HG03520 (cell line): ENCODE measurements at regions not wholly inside any gene's neighbourhood (a gene's known extent, or its start where the extent isn't known, plus 50 kb on each side); places are given as distances from the start of the nearest gene placed in this dataset.
"Not testable (repeated sequence)": the region's sequence is repeated elsewhere in the genome, so short reads cannot be mapped to it uniquely, and the experiment has no call there.

Source experiments
- ATAC-seq: cut with Tn5 transposase; IDR thresholded peaks from one replicate; pipeline ENCODE4 v1.9.1; 2021; ENCODE audit warnings: mild to moderate bottlenecking, moderate library complexity; ENCODE audit not compliant: unreplicated experiment

- ATAC-seq = no peak
These were observed 599.4 kb downstream of the RNF144A start for GRCh38 chr2:7516484-7517063.

- no peak for ATAC-seq
These were observed 599.9 kb downstream of the RNF144A start for GRCh38 chr2:7517088-7517487.

- ATAC-seq = no peak
These were observed 600.6 kb downstream of the RNF144A start for GRCh38 chr2:7517851-7518250.

GRCh38 chr2:7523481-7524120, 606.4 kb downstream of the RNF144A start:
- ATAC-seq = no peak

- no peak for ATAC-seq
These were observed 607.0 kb downstream of the RNF144A start for GRCh38 chr2:7524195-7524594.

GRCh38 chr2:7525746-7526145, 608.5 kb downstream of the RNF144A start:
- no peak for ATAC-seq

GRCh38 chr2:7527165-7527722, 610.0 kb downstream of the RNF144A start:
- ATAC-seq = no peak

- no peak for ATAC-seq
These were observed 612.8 kb downstream of the RNF144A start for GRCh38 chr2:7530001-7530400.

GRCh38 chr2:7539077-7539476, 621.9 kb downstream of the RNF144A start:
- no peak for ATAC-seq

GRCh38 chr2:7539760-7540159, 622.5 kb downstream of the RNF144A start:
- ATAC-seq = no peak

GRCh38 chr2:7552825-7553570, 635.8 kb downstream of the RNF144A start:
- ATAC-seq = no peak

- ATAC-seq = no peak
These were observed 638.0 kb downstream of the RNF144A start for GRCh38 chr2:7555260-7555659.

- no peak for ATAC-seq
These were observed 640.2 kb downstream of the RNF144A start for GRCh38 chr2:7557376-7557775.

- no peak for ATAC-seq
These were observed 642.6 kb downstream of the RNF144A start for GRCh38 chr2:7559791-7560190.

- ATAC-seq = no peak
These were observed 649.2 kb downstream of the RNF144A start for GRCh38 chr2:7566382-7566881.

- ATAC-seq = not testable (repeated sequence)
These were observed 649.9 kb downstream of the RNF144A start for GRCh38 chr2:7567116-7567515.

- peak; percentile 72 for ATAC-seq
These were observed 650.4 kb downstream of the RNF144A start for GRCh38 chr2:7567646-7568045.

- no peak for ATAC-seq
These were observed 653.0 kb downstream of the RNF144A start for GRCh38 chr2:7570247-7570646.

- ATAC-seq = no peak
These were observed 654.5 kb downstream of the RNF144A start for GRCh38 chr2:7571701-7572100.

- no peak for ATAC-seq
These were observed 655.2 kb downstream of the RNF144A start for GRCh38 chr2:7572450-7572849.

- ATAC-seq = no peak
These were observed 656.1 kb downstream of the RNF144A start for GRCh38 chr2:7573166-7573825.
